ENCODE measurements at regions not wholly inside any gene's neighbourhood (a gene's known extent, or its start where the extent isn't known, plus 50 kb on each side); places are given as distances from the start of the nearest gene placed in this dataset.

- no peak overlapping the region for H3K4me2 ChIP-seq (ENCODE audit: insufficient read depth, low read length, poor library complexity, severe bottlenecking)
- no peaks in the 10 kb centered on the region for H3K27me3 ChIP-seq (ENCODE audit: control insufficient read depth in 3 of 3, insufficient read depth in 3 of 3, low read depth in 1 of 3, low read length in 3 of 3)
- no peak overlapping the region for H2AK5ac ChIP-seq (ENCODE audit: low read depth, low read length)
- no peak overlapping the region for H3K27ac ChIP-seq (replicated peaks; ENCODE audit: low read length)
- H4K91ac ChIP-seq (ENCODE audit: low read depth, low read length, poor library complexity) = no peak overlapping the region
- peaks cover 0 to 2% of the 10 kb centered on the region in 2 donors for H3K4me1 ChIP-seq (ENCODE audit: control insufficient read depth in 2 of 2, insufficient read depth in 1 of 2, low read depth in 1 of 2, low read length in 2 of 2)
- H3K23ac ChIP-seq (ENCODE audit: low read depth, low read length, poor library complexity) = no peak overlapping the region
- no peak overlapping the region for H3K4me3 ChIP-seq (ENCODE audit: low read length in 2 of 2)
- no peak overlapping the region for H3K9ac ChIP-seq (ENCODE audit: low read depth, low read length, poor library complexity)
- no CpG with 5 or more reads among the region's 12 CpGs for WGBS, 2 donors (ENCODE audit: extremely low coverage in 2 of 2, insufficient read length in 2 of 2, insufficient replicate concordance in 1 of 2)
- no peak overlapping the region for H3K14ac ChIP-seq (ENCODE audit: low read length)
- peak overlapping the region; percentile 36 for H2BK12ac ChIP-seq (ENCODE audit: low read length)
- no peaks in the 10 kb centered on the region for H3K36me3 ChIP-seq (replicated peaks in 1 of 2; ENCODE audit: control insufficient read depth in 2 of 2, insufficient read depth in 2 of 2, low read length in 2 of 2)
- no peak overlapping the region for H2AFZ ChIP-seq (ENCODE audit: low read length)
- H2BK120ac ChIP-seq (ENCODE audit: low read depth, low read length) = no peak overlapping the region
- DNase-seq (ENCODE audit: low spot score) = no peak
- no peak overlapping the region for H3K4ac ChIP-seq (ENCODE audit: low read length)
- H3K79me1 ChIP-seq (ENCODE audit: low read depth, low read length) = no peaks in the 10 kb centered on the region
- H2BK5ac ChIP-seq (ENCODE audit: low read length) = no peak overlapping the region
- H2BK15ac ChIP-seq (ENCODE audit: low read length) = no peak overlapping the region
- H4K8ac ChIP-seq (ENCODE audit: low read depth, low read length) = no peak overlapping the region
- peak overlapping the region; percentile 34 for H3K18ac ChIP-seq (ENCODE audit: low read length)
- H3K9me3 ChIP-seq (replicated peaks in 1 of 2; ENCODE audit: control insufficient read depth in 2 of 2, insufficient read depth in 1 of 2, low read depth in 1 of 2, low read length in 2 of 2) = peaks cover 0 to 2% of the 10 kb centered on the region in 2 donors
Measured at GRCh38 chr5:61228691-61229280, 66.5 kb upstream of the SMIM15 start.

GRCh38 chr5:61229416-61229815 is 67.1 kb upstream of the SMIM15 start:
- no peaks in the 10 kb centered on the region for H3K36me3 ChIP-seq (replicated peaks in 1 of 2; ENCODE audit: control insufficient read depth in 2 of 2, insufficient read depth in 2 of 2, low read length in 2 of 2)
- H4K91ac ChIP-seq (ENCODE audit: low read depth, low read length, poor library complexity) = no peak overlapping the region
- no peak overlapping the region for H2AK5ac ChIP-seq (ENCODE audit: low read depth, low read length)
- H3K4me1 ChIP-seq (ENCODE audit: control insufficient read depth in 2 of 2, insufficient read depth in 1 of 2, low read depth in 1 of 2, low read length in 2 of 2) = peaks cover 0 to 2% of the 10 kb centered on the region in 2 donors
- H2BK5ac ChIP-seq (ENCODE audit: low read length) = no peak overlapping the region
- no peak overlapping the region for H3K4me2 ChIP-seq (ENCODE audit: insufficient read depth, low read length, poor library complexity, severe bottlenecking)
- no peaks in the 10 kb centered on the region for H3K79me1 ChIP-seq (ENCODE audit: low read depth, low read length)
- no peak overlapping the region for H2BK12ac ChIP-seq (ENCODE audit: low read length)
- H2BK15ac ChIP-seq (ENCODE audit: low read length) = no peak overlapping the region
- H3K27ac ChIP-seq (replicated peaks; ENCODE audit: low read length) = no peak overlapping the region
- no peak overlapping the region for H2BK120ac ChIP-seq (ENCODE audit: low read depth, low read length)
- H3K14ac ChIP-seq (ENCODE audit: low read length) = no peak overlapping the region
- H3K4me3 ChIP-seq (ENCODE audit: low read length in 2 of 2) = no peak overlapping the region
- WGBS, 2 donors (ENCODE audit: extremely low coverage in 2 of 2, insufficient read length in 2 of 2, insufficient replicate concordance in 1 of 2) = no CpG with 5 or more reads among the region's 6 CpGs
- no peak overlapping the region for H3K23ac ChIP-seq (ENCODE audit: low read depth, low read length, poor library complexity)
- H4K8ac ChIP-seq (ENCODE audit: low read depth, low read length) = peak overlapping the region; percentile 53
- no peak for DNase-seq (ENCODE audit: low spot score)
- peak overlapping the region; percentile 45 for H2AFZ ChIP-seq (ENCODE audit: low read length)
- no peak overlapping the region for H3K4ac ChIP-seq (ENCODE audit: low read length)
- peak overlapping the region; percentile 6 for H3K18ac ChIP-seq (ENCODE audit: low read length)
- no peaks in the 10 kb centered on the region for H3K27me3 ChIP-seq (ENCODE audit: control insufficient read depth in 3 of 3, insufficient read depth in 3 of 3, low read depth in 1 of 3, low read length in 3 of 3)
- H3K9ac ChIP-seq (ENCODE audit: low read depth, low read length, poor library complexity) = no peak overlapping the region
- peaks cover 0 to 2% of the 10 kb centered on the region in 2 donors for H3K9me3 ChIP-seq (replicated peaks in 1 of 2; ENCODE audit: control insufficient read depth in 2 of 2, insufficient read depth in 1 of 2, low read depth in 1 of 2, low read length in 2 of 2)

DNA sequence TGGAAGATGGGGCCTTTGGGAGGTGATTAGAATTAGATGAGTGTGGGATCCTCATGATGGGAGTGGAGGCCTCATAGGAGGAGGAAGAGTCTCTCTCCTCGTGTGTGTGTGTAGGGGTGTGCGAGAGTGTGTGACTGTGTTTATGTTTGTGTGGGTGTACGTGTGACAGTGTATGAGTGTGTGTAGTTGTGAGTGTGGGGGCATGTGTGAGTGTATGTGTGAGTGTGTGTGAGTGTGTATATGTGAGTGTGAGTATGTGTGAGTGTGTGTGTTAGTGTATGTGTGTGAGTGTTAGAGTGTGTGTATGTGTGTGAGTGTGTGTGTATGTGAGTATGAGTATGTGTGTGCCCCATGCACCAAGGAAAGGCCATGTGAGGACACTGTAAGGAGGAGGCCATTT is 68.2 kb upstream of the SMIM15 start:
- Histone ChIP-seq H2AK5ac (ENCODE audit: low read depth, low read length) (no peak overlapping the region), H3K23ac (ENCODE audit: low read depth, low read length, poor library complexity) (no peak overlapping the region), H3K36me3 (replicated peaks in 1 of 2; ENCODE audit: control insufficient read depth in 2 of 2, insufficient read depth in 2 of 2, low read length in 2 of 2) (no peaks in the 10 kb centered on the region), H3K9ac (ENCODE audit: low read depth, low read length, poor library complexity) (no peak overlapping the region), H2BK5ac (ENCODE audit: low read length) (no peak overlapping the region), H2BK120ac (ENCODE audit: low read depth, low read length) (no peak overlapping the region), H4K91ac (ENCODE audit: low read depth, low read length, poor library complexity) (no peak overlapping the region), H4K8ac (ENCODE audit: low read depth, low read length) (no peak overlapping the region), H3K79me1 (ENCODE audit: low read depth, low read length) (no peaks in the 10 kb centered on the region), H3K9me3 (replicated peaks in 1 of 2; ENCODE audit: control insufficient read depth in 2 of 2, insufficient read depth in 1 of 2, low read depth in 1 of 2, low read length in 2 of 2) (peaks cover 0 to 2% of the 10 kb centered on the region in 2 donors), H3K4me2 (ENCODE audit: insufficient read depth, low read length, poor library complexity, severe bottlenecking) (no peak overlapping the region), H2AFZ (ENCODE audit: low read length) (no peak overlapping the region), H2BK15ac (ENCODE audit: low read length) (no peak overlapping the region), H3K27me3 (ENCODE audit: control insufficient read depth in 3 of 3, insufficient read depth in 3 of 3, low read depth in 1 of 3, low read length in 3 of 3) (no peaks in the 10 kb centered on the region), H3K18ac (ENCODE audit: low read length) (no peak overlapping the region), H3K14ac (ENCODE audit: low read length) (no peak overlapping the region), H3K4me3 (ENCODE audit: low read length in 2 of 2) (peak overlapping the region in 1 of 2 donors; percentile 60), H3K4me1 (ENCODE audit: control insufficient read depth in 2 of 2, insufficient read depth in 1 of 2, low read depth in 1 of 2, low read length in 2 of 2) (peaks cover 0 to 2% of the 10 kb centered on the region in 2 donors), H3K27ac (replicated peaks; ENCODE audit: low read length) (no peak overlapping the region), H2BK12ac (ENCODE audit: low read length) (no peak overlapping the region), H3K4ac (ENCODE audit: low read length) (no peak overlapping the region)
- no peak for DNase-seq (ENCODE audit: low spot score)
- 100% methylated on average over 2 of the region's 3 CpGs; no CpG with 5 or more reads in 1 of the 2 donors for WGBS, 2 donors (ENCODE audit: extremely low coverage in 2 of 2, insufficient read length in 2 of 2, insufficient replicate concordance in 1 of 2)

DNA sequence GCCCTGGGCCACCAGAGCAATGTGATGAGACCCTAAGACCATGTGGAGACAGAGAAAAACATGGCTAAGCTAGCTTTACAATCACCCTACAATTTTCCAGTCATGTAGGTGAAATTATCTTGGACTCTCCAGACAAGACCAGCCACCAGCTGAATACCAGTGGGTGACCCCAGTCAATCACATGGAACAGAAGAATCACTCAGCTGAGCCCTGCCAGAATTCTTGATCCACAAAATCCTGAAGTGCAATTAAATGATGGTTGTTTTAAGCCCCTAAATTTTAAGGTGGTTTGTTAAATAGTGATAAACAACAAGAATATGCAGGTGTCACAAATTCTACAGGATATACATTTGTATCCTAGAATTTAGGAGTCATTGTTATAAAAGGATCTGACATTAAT is 69.5 kb upstream of the SMIM15 start:
- Histone ChIP-seq H2AFZ (ENCODE audit: low read length) (no peak overlapping the region), H3K18ac (ENCODE audit: low read length) (no peak overlapping the region), H2BK15ac (ENCODE audit: low read length) (no peak overlapping the region), H2BK120ac (ENCODE audit: low read depth, low read length) (no peak overlapping the region), H3K4me1 (ENCODE audit: control insufficient read depth in 2 of 2, insufficient read depth in 1 of 2, low read depth in 1 of 2, low read length in 2 of 2) (peaks cover 0 to 2% of the 10 kb centered on the region in 2 donors), H3K79me1 (ENCODE audit: low read depth, low read length) (no peaks in the 10 kb centered on the region), H3K36me3 (replicated peaks in 1 of 2; ENCODE audit: control insufficient read depth in 2 of 2, insufficient read depth in 2 of 2, low read length in 2 of 2) (no peaks in the 10 kb centered on the region), H2BK5ac (ENCODE audit: low read length) (no peak overlapping the region), H2AK5ac (ENCODE audit: low read depth, low read length) (no peak overlapping the region), H3K4me3 (ENCODE audit: low read length in 2 of 2) (no peak overlapping the region), H3K9ac (ENCODE audit: low read depth, low read length, poor library complexity) (no peak overlapping the region), H3K4ac (ENCODE audit: low read length) (no peak overlapping the region), H3K4me2 (ENCODE audit: insufficient read depth, low read length, poor library complexity, severe bottlenecking) (no peak overlapping the region), H3K14ac (ENCODE audit: low read length) (no peak overlapping the region), H4K91ac (ENCODE audit: low read depth, low read length, poor library complexity) (no peak overlapping the region), H3K23ac (ENCODE audit: low read depth, low read length, poor library complexity) (no peak overlapping the region), H3K27ac (replicated peaks; ENCODE audit: low read length) (no peak overlapping the region), H4K8ac (ENCODE audit: low read depth, low read length) (no peak overlapping the region), H3K27me3 (ENCODE audit: control insufficient read depth in 3 of 3, insufficient read depth in 3 of 3, low read depth in 1 of 3, low read length in 3 of 3) (no peaks in the 10 kb centered on the region), H3K9me3 (replicated peaks in 1 of 2; ENCODE audit: control insufficient read depth in 2 of 2, insufficient read depth in 1 of 2, low read depth in 1 of 2, low read length in 2 of 2) (peaks cover 0 to 2% of the 10 kb centered on the region in 2 donors), H2BK12ac (ENCODE audit: low read length) (no peak overlapping the region)
- no peak for DNase-seq (ENCODE audit: low spot score)

All from neuronal stem cell (in vitro differentiated cells).